ENCODE measurements at regions not wholly inside any gene's neighbourhood (a gene's known extent, or its start where the extent isn't known, plus 50 kb on each side); places are given as distances from the start of the nearest gene placed in this dataset.

- DNase-seq (ENCODE audit: insufficient read length, low spot score) (no peak), FAIRE-seq (no peak)
- no peak for TF ChIP-seq PAX5 (IDR thresholded peaks at IDR 0.05; ENCODE audit: insufficient read depth, low read length, severe bottlenecking)
- no peak for TF ChIP-seq POU2F2 (IDR thresholded peaks at IDR 0.05; ENCODE audit: low read depth, low read length)
- no peak for TF ChIP-seq TAF1 (IDR thresholded peaks at IDR 0.05; ENCODE audit: low read depth, low read length)
- TF ChIP-seq POLR2A (IDR thresholded peaks at IDR 0.05; ENCODE audit: low read depth, low read length), result no peak
- no peak for TF ChIP-seq SPI1 (IDR thresholded peaks at IDR 0.05; ENCODE audit: low read depth, low read length)
- no peak for TF ChIP-seq POLR2AphosphoS5 (IDR thresholded peaks at IDR 0.05; ENCODE audit: low read depth, low read length)
These were observed 1181.8 kb downstream of the EFNB2 start for GRCh38 chr13:105353654-105354053.

- DNase-seq (ENCODE audit: insufficient read length, low spot score) (no peak), FAIRE-seq (no peak)
- TF ChIP-seq POU2F2 (IDR thresholded peaks at IDR 0.05; ENCODE audit: low read depth, low read length), result no peak
- TF ChIP-seq POLR2AphosphoS5 (IDR thresholded peaks at IDR 0.05; ENCODE audit: low read depth, low read length), result no peak
- no peak for TF ChIP-seq TAF1 (IDR thresholded peaks at IDR 0.05; ENCODE audit: low read depth, low read length)
- no peak for TF ChIP-seq SPI1 (IDR thresholded peaks at IDR 0.05; ENCODE audit: low read depth, low read length)
- no peak for TF ChIP-seq PAX5 (IDR thresholded peaks at IDR 0.05; ENCODE audit: insufficient read depth, low read length, severe bottlenecking)
- no peak for TF ChIP-seq POLR2A (IDR thresholded peaks at IDR 0.05; ENCODE audit: low read depth, low read length)
These were observed 1186.3 kb downstream of the EFNB2 start for GRCh38 chr13:105349082-105349723.

GRCh38 chr13:105346141-105346775 is 1189.2 kb downstream of the EFNB2 start:
- no peak for DNase-seq (ENCODE audit: insufficient read length, low spot score)
- FAIRE-seq, result no peak
- TF ChIP-seq POU2F2 (IDR thresholded peaks at IDR 0.05; ENCODE audit: low read depth, low read length), result no peak
- no peak for TF ChIP-seq POLR2AphosphoS5 (IDR thresholded peaks at IDR 0.05; ENCODE audit: low read depth, low read length)
- no peak for TF ChIP-seq SPI1 (IDR thresholded peaks at IDR 0.05; ENCODE audit: low read depth, low read length)
- no peak for TF ChIP-seq TAF1 (IDR thresholded peaks at IDR 0.05; ENCODE audit: low read depth, low read length)
- no peak for TF ChIP-seq PAX5 (IDR thresholded peaks at IDR 0.05; ENCODE audit: insufficient read depth, low read length, severe bottlenecking)
- no peak for TF ChIP-seq POLR2A (IDR thresholded peaks at IDR 0.05; ENCODE audit: low read depth, low read length)

GRCh38 chr13:105345730-105346129 is 1189.7 kb downstream of the EFNB2 start:
- FAIRE-seq, result no peak
- TF ChIP-seq PAX5 (IDR thresholded peaks at IDR 0.05; ENCODE audit: insufficient read depth, low read length, severe bottlenecking) (no peak), POLR2AphosphoS5 (IDR thresholded peaks at IDR 0.05; ENCODE audit: low read depth, low read length) (no peak), POU2F2 (IDR thresholded peaks at IDR 0.05; ENCODE audit: low read depth, low read length) (no peak), POLR2A (IDR thresholded peaks at IDR 0.05; ENCODE audit: low read depth, low read length) (no peak), TAF1 (IDR thresholded peaks at IDR 0.05; ENCODE audit: low read depth, low read length) (no peak), SPI1 (IDR thresholded peaks at IDR 0.05; ENCODE audit: low read depth, low read length) (no peak)
- no peak for DNase-seq (ENCODE audit: insufficient read length, low spot score)

- no peak for FAIRE-seq
- no peak for TF ChIP-seq POLR2A (IDR thresholded peaks at IDR 0.05; ENCODE audit: low read depth, low read length)
- TF ChIP-seq SPI1 (IDR thresholded peaks at IDR 0.05; ENCODE audit: low read depth, low read length), result no peak
- TF ChIP-seq PAX5 (IDR thresholded peaks at IDR 0.05; ENCODE audit: insufficient read depth, low read length, severe bottlenecking), result no peak
- no peak for TF ChIP-seq POU2F2 (IDR thresholded peaks at IDR 0.05; ENCODE audit: low read depth, low read length)
- no peak for DNase-seq (ENCODE audit: insufficient read length, low spot score)
These were observed 1190.3 kb downstream of the EFNB2 start for GRCh38 chr13:105345131-105345530.

- DNase-seq (ENCODE audit: insufficient read length, low spot score) (no peak), FAIRE-seq (no peak)
- no peak for TF ChIP-seq TAF1 (IDR thresholded peaks at IDR 0.05; ENCODE audit: low read depth, low read length)
These were observed 1192.2 kb downstream of the EFNB2 start for GRCh38 chr13:105343134-105343806.

GRCh38 chr13:105342281-105342820 is 1193.1 kb downstream of the EFNB2 start:
- FAIRE-seq (no peak), DNase-seq (ENCODE audit: insufficient read length, low spot score) (no peak)
- TF ChIP-seq POLR2AphosphoS5 (IDR thresholded peaks at IDR 0.05; ENCODE audit: low read depth, low read length) (no peak), POLR2A (IDR thresholded peaks at IDR 0.05; ENCODE audit: low read depth, low read length) (no peak), TAF1 (IDR thresholded peaks at IDR 0.05; ENCODE audit: low read depth, low read length) (no peak), POU2F2 (IDR thresholded peaks at IDR 0.05; ENCODE audit: low read depth, low read length) (no peak), PAX5 (IDR thresholded peaks at IDR 0.05; ENCODE audit: insufficient read depth, low read length, severe bottlenecking) (no peak), SPI1 (IDR thresholded peaks at IDR 0.05; ENCODE audit: low read depth, low read length) (no peak)

GRCh38 chr13:105341758-105342157 is 1193.7 kb downstream of the EFNB2 start:
- DNase-seq (ENCODE audit: insufficient read length, low spot score) (no peak), FAIRE-seq (no peak)
- TF ChIP-seq SPI1 (IDR thresholded peaks at IDR 0.05; ENCODE audit: low read depth, low read length) (no peak), POLR2A (IDR thresholded peaks at IDR 0.05; ENCODE audit: low read depth, low read length) (no peak), POLR2AphosphoS5 (IDR thresholded peaks at IDR 0.05; ENCODE audit: low read depth, low read length) (no peak), POU2F2 (IDR thresholded peaks at IDR 0.05; ENCODE audit: low read depth, low read length) (no peak)

GRCh38 chr13:105341256-105341655 is 1194.2 kb downstream of the EFNB2 start:
- DNase-seq (ENCODE audit: insufficient read length, low spot score) (no peak), FAIRE-seq (no peak)
- TF ChIP-seq PAX5 (IDR thresholded peaks at IDR 0.05; ENCODE audit: insufficient read depth, low read length, severe bottlenecking) (no peak), SPI1 (IDR thresholded peaks at IDR 0.05; ENCODE audit: low read depth, low read length) (no peak), POU2F2 (IDR thresholded peaks at IDR 0.05; ENCODE audit: low read depth, low read length) (no peak)

Measured in GM12891 (cell line).